ENCODE measurements at regions not wholly inside any gene's neighbourhood (a gene's known extent, or its start where the extent isn't known, plus 50 kb on each side); places are given as distances from the start of the nearest gene placed in this dataset.

DNA sequence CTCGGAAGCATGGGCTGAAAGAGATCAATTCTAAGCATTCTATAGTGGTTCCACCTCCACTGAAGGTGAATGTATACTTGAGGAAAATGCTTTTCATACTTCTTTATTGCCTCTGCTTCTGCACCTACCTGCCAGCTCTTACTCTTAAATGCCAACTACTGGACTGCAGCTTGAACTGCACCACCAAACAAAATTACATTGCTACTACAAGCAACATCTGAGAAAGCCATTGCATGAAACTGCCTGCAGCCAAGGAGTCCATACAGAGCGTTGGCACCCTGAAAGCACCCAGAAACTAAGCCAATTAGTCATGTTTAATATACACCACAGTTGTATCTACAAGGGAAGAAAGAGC is 440.9 kb downstream of the BTBD3 start:
- Histone ChIP-seq H3K27me3 (no peaks in the 10 kb centered on the region), H3K36me3 (no peaks in the 10 kb centered on the region), H3K4me3 (no peak overlapping the region), H3K9ac (no peak overlapping the region), H4K20me1 (no peaks in the 10 kb centered on the region), H3K4me1 (peaks cover 20% of the 10 kb centered on the region), H3K4me2 (no peak overlapping the region), H3K27ac (no peak overlapping the region), H3K9me3 (peaks cover 5% of the 10 kb centered on the region; the same call in 1 of the 2 replicates)
- TF ChIP-seq Cebpa-rat (IDR thresholded peaks at IDR 0.05) = no peak

DNA sequence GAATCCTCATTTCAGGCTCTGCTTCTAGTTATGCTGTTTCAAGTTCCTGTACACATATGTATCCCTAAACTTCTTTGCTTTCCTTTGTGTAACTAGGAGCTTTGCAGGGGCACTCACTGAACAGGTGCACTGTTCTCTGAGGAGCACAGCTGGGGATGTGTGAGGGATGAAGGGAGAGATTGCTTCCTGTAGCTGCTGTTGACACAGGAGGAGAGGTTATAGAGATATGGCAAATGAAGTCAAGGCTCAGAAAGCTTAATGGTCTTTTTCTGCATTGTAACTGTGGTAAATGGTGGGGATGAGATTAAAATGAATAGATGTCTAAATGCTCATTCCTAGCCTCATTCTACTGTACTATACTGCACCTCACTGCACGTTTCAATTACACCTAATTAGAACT is 454.3 kb downstream of the BTBD3 start:
- no peaks in the 10 kb centered on the region for H3K27me3 ChIP-seq
- H3K4me2 ChIP-seq = peak overlapping the region; percentile 43
- no peak overlapping the region for H3K9ac ChIP-seq
- H3K36me3 ChIP-seq = no peaks in the 10 kb centered on the region
- no peaks in the 10 kb centered on the region for H3K9me3 ChIP-seq
- no peak for TF ChIP-seq Cebpa-rat (IDR thresholded peaks at IDR 0.05)
- H3K4me1 ChIP-seq = peaks cover 14% of the 10 kb centered on the region
- no peak overlapping the region for H3K27ac ChIP-seq
- no peak overlapping the region for H3K4me3 ChIP-seq
- no peaks in the 10 kb centered on the region for H4K20me1 ChIP-seq

DNA sequence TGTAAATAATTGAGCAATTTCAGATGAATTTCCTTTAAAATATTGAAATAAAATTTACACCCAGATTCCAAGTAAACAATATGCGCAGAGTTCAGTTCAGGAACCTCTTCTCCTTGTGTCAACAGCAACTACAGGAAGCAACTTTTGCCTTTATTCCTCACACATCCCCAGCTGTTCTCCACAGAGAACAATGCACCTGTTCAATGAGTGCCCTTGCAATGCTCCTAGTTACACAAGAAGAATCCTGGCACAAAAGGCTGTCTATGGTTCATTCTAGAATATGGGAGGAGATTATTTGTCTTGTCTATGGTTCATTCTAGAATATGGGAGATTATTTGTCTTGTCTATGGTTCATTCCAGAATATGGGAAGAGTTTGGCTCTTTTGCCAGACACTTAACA is 454.9 kb downstream of the BTBD3 start:
- Histone ChIP-seq H3K9me3 (no peaks in the 10 kb centered on the region), H3K9ac (no peak overlapping the region), H3K36me3 (no peaks in the 10 kb centered on the region), H3K27me3 (no peaks in the 10 kb centered on the region), H3K4me3 (no peak overlapping the region), H3K27ac (no peak overlapping the region), H4K20me1 (no peaks in the 10 kb centered on the region), H3K4me1 (peaks cover 14% of the 10 kb centered on the region), H3K4me2 (peak overlapping the region; percentile 43)
- no peak for TF ChIP-seq Cebpa-rat (IDR thresholded peaks at IDR 0.05)

DNA sequence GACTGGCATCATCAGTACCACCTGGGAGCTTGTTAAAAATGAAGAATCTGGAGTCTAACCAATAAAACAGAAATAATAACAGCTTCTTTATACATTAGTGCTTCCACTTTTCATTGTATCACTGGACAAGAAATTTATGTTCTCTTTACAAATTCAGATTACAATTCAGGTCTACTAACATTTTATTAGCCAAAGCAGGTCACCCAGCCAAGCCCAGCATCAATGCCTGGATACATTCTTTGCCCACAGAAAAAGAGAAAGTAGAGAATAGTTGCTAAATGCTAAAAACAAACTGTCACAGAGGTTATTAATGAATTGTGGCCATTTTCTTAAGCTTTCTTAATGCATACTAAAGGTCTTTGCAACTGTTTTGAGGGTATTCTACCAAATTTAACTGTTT is 458.3 kb downstream of the BTBD3 start:
- TF ChIP-seq Cebpa-rat (IDR thresholded peaks at IDR 0.05) = no peak
- H3K4me3 ChIP-seq = no peak overlapping the region

DNA sequence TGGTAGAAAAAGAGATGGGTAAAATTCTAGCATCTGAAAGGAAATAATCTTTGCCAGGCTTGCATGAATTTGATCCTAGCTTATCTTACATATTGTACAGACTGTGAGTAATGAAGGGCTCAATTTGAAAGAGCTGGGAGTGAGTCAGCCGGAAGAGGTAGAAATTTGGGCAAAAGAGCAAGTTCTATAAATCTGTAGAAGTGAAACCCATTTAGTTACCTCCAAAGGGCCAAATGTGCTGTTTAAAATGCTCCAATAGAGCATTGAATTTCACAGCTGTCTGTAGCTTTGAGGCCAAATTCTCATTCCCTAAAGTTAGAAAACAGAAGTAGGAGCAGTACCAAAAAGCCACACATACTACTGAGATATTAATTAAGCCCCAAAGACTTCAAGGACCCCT is 466.1 kb downstream of the BTBD3 start:
- no peaks in the 10 kb centered on the region for H3K36me3 ChIP-seq
- H3K9me3 ChIP-seq = no peaks in the 10 kb centered on the region
- TF ChIP-seq Cebpa-rat (IDR thresholded peaks at IDR 0.05) = no peak
- H3K27me3 ChIP-seq = no peaks in the 10 kb centered on the region
- H3K4me1 ChIP-seq = peaks cover 47% of the 10 kb centered on the region
- H4K20me1 ChIP-seq = no peaks in the 10 kb centered on the region
- H3K27ac ChIP-seq = no peak overlapping the region
- no peak overlapping the region for H3K4me3 ChIP-seq
- no peak overlapping the region for H3K9ac ChIP-seq
- H3K4me2 ChIP-seq = peak overlapping the region; percentile 55

More for the DNA sequence above, 458.3 kb downstream of the BTBD3 start:
- Histone ChIP-seq H3K9me3 (no peaks in the 10 kb centered on the region), H3K27ac (no peak overlapping the region), H3K9ac (no peak overlapping the region), H4K20me1 (no peaks in the 10 kb centered on the region), H3K27me3 (no peaks in the 10 kb centered on the region), H3K4me2 (no peak overlapping the region), H3K4me1 (peaks cover 14% of the 10 kb centered on the region), H3K36me3 (no peaks in the 10 kb centered on the region)

DNA sequence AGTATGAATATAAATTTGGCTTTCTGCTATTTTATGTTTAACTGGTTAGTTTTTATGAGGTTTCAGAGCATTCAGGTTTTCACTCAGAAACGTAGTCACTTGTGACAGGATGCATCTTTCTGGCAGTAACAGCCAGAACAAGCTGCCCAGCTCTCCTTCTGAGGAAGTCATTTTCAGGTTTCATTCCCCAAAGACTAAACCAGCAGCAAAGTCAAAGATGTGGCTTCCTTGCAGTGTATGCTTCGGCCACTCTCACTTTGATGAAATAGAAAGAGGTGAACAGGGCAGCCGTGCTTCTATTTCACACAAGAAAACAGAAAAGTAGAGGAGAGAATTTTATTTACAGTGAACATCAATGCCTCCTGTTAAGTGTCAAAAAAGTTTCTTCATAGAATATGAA is 469.1 kb downstream of the BTBD3 start:
- Histone ChIP-seq H4K20me1 (no peaks in the 10 kb centered on the region), H3K4me3 (no peak overlapping the region), H3K4me2 (peak overlapping the region; percentile 25; the same call in 1 of the 2 replicates), H3K27ac (no peak overlapping the region), H3K9me3 (no peaks in the 10 kb centered on the region), H3K4me1 (peaks cover 56% of the 10 kb centered on the region), H3K27me3 (no peaks in the 10 kb centered on the region), H3K36me3 (no peaks in the 10 kb centered on the region), H3K9ac (no peak overlapping the region)
- no peak for TF ChIP-seq Cebpa-rat (IDR thresholded peaks at IDR 0.05)

DNA sequence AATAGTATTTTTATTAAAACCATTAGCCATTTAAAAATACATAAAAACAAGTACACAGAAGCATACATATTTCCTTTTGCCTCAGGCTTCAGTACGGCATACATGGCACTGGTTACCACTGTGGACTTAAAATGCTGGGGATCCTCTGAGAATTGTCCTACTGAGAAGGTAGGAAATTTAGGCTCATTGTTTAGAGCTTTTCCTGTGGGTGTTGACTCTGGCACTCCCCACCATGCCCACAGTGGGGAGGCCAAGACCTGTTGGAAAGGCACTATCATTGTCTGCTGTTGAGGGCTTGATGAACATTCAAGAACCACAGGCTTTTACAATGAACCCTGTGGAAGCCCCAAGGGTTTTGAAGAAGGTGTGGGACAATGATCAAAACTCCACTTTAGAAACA is 473.4 kb downstream of the BTBD3 start:
- TF ChIP-seq Cebpa-rat (IDR thresholded peaks at IDR 0.05) = no peak
- Histone ChIP-seq H3K4me3 (no peak overlapping the region), H3K4me1 (peaks cover 26% of the 10 kb centered on the region), H3K9me3 (no peaks in the 10 kb centered on the region), H3K36me3 (no peaks in the 10 kb centered on the region), H3K27me3 (no peaks in the 10 kb centered on the region), H3K4me2 (no peak overlapping the region), H3K27ac (no peak overlapping the region), H3K9ac (no peak overlapping the region), H4K20me1 (no peaks in the 10 kb centered on the region)

DNA sequence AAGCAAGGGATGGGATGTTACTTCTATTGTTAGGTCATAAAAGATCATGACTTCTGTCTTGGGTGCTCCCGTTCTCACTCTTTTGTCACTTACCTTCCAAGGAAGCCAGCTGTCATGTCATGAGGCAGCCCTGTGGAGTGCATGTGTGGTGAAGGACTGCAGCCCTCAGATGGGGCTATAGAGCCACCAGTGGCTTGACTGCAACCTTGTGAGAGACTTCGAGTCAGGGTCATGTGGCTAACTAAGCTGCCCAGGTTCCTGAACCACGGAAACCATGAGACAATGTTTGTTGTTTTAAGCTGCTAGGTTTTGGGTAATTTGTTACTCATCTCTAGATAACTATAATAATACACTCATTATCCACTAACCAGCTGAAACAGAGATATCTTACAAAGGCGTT is 477.1 kb downstream of the BTBD3 start:
- Histone ChIP-seq H3K36me3 (no peaks in the 10 kb centered on the region), H3K4me2 (no peak overlapping the region), H3K27ac (no peak overlapping the region), H4K20me1 (no peaks in the 10 kb centered on the region), H3K9ac (no peak overlapping the region), H3K9me3 (no peaks in the 10 kb centered on the region), H3K4me3 (no peak overlapping the region), H3K27me3 (no peaks in the 10 kb centered on the region), H3K4me1 (peaks cover under 1% of the 10 kb centered on the region; the same call in 1 of the 2 replicates)
- TF ChIP-seq Cebpa-rat (IDR thresholded peaks at IDR 0.05) = no peak

DNA sequence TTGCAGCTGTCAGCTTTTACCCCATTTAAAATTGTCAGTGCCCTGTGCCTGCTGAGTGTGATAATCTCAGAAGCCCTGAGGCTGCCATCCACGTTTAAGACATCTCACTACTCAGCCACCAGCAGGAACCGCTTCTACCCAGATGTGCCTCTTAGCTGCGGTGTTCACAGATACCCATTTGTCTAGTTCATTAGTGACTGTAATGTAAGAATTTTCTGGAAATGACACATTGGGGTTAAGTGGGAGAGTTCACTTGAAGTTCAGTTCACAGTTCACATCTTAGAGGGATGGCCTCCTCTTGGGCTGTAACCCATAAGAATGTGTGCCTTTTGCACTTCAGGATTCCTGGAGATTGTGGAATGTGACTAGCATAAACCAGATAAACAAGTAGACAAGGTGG is 477.7 kb downstream of the BTBD3 start:
- no peaks in the 10 kb centered on the region for H4K20me1 ChIP-seq
- H3K9me3 ChIP-seq = no peaks in the 10 kb centered on the region
- H3K27ac ChIP-seq = no peak overlapping the region
- no peaks in the 10 kb centered on the region for H3K27me3 ChIP-seq
- H3K36me3 ChIP-seq = no peaks in the 10 kb centered on the region
- no peak overlapping the region for H3K4me3 ChIP-seq
- TF ChIP-seq Cebpa-rat (IDR thresholded peaks at IDR 0.05) = no peak
- no peak overlapping the region for H3K9ac ChIP-seq
- no peaks in the 10 kb centered on the region for H3K4me1 ChIP-seq
- H3K4me2 ChIP-seq = no peak overlapping the region

DNA sequence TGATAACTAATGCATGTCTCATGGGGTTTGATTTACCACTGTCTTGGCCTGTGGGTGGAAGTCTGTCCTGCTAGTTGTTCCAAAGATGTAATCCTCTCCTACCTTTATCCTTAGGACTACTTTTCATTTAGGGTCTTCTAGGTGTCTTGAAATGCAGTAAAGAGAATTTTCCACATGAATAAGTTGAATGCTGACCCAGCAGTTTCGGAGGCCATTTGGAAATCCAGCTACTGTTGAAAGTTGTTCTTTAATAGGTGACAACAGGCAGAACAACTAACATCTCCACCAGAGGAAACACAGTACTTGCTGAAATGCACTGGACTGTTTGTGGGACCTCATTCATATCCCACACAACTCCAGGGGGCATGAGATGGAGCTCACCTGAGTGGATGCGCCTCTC is 478.1 kb downstream of the BTBD3 start:
- TF ChIP-seq Cebpa-rat (IDR thresholded peaks at IDR 0.05) = no peak
- H3K4me2 ChIP-seq = no peak overlapping the region
- no peaks in the 10 kb centered on the region for H3K4me1 ChIP-seq

DNA sequence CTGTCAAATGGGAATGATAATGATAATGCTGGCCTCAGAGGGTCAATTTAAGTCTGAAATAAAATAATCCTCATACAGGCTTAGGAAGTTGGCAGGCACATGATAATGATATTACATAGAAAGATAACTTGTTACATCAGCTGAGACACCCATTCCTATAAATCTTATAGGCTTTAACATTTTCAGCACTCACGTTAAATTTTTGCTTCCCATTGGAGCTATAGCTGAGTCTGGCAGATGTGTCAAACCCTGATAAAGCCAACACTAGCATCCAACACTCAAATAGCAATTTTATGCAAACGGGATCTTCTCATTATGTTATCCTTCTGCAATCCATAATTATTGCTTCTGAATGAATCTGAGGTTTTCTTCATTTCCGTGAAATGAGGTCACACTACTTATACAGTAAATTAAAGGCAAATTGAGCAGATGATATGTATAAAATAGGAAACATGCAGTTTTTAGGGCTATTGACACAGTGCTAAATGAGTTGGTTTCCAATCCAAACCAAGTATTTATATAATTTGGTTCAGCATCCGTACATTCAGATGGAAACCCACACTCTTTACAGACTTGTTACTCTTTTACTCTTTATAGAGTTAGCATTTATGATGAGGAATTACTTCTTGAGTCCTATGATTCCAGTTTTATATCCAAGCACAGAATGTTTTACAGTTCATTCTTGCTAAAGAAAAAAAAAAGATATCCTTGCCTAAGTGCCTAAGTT is 481.6 kb downstream of the BTBD3 start:
- Histone ChIP-seq H3K27me3 (no peaks in the 10 kb centered on the region), H3K9me3 (no peaks in the 10 kb centered on the region), H3K4me1 (no peaks in the 10 kb centered on the region), H3K36me3 (no peaks in the 10 kb centered on the region), H3K4me2 (no peak overlapping the region), H3K27ac (no peak overlapping the region), H4K20me1 (no peaks in the 10 kb centered on the region), H3K4me3 (no peak overlapping the region), H3K9ac (no peak overlapping the region)
- no peak for TF ChIP-seq Cebpa-rat (IDR thresholded peaks at IDR 0.05)

More for the DNA sequence above, 478.1 kb downstream of the BTBD3 start:
- Histone ChIP-seq H3K36me3 (no peaks in the 10 kb centered on the region), H3K9ac (no peak overlapping the region), H4K20me1 (no peaks in the 10 kb centered on the region), H3K4me3 (no peak overlapping the region), H3K9me3 (no peaks in the 10 kb centered on the region), H3K27ac (no peak overlapping the region), H3K27me3 (no peaks in the 10 kb centered on the region)

Measured in BLaER1 (cell line).